Activated CD4-positive, alpha-beta T cell treated with anti-CD3 and anti-CD28 coated beads, Interleukin-2, amount 10 ng/mL, durations not matched to agents 24 days and 14 days (primary cell): ENCODE measurements at regions not wholly inside any gene's neighbourhood (a gene's known extent, or its start where the extent isn't known, plus 50 kb on each side); places are given as distances from the start of the nearest gene placed in this dataset.

Experiments
- DNase-seq: peaks from one replicate; pipeline ENCODE4 v3.0.0; 2022
- H3K27ac Mint-ChIP-seq: one replicate; pipeline ENCODE4 v1.8.0; 2022; ENCODE audit warnings: mild to moderate bottlenecking, mixed read lengths
- H3K27me3 Mint-ChIP-seq: one replicate; pipeline ENCODE4 v1.8.0; 2022; ENCODE audit warnings: mixed read lengths
- H3K36me3 Mint-ChIP-seq: one replicate; pipeline ENCODE4 v1.8.0; 2022; ENCODE audit warnings: low read depth, mild to moderate bottlenecking, mixed read lengths
- H3K4me1 Mint-ChIP-seq: one replicate; pipeline ENCODE4 v1.8.0; 2021; ENCODE audit warnings: mixed read lengths
- H3K4me3 Mint-ChIP-seq: one replicate; pipeline ENCODE4 v1.8.0; 2022; ENCODE audit warnings: mild to moderate bottlenecking, moderate library complexity, mixed read lengths
- H3K9me3 Mint-ChIP-seq: one replicate; pipeline ENCODE4 v1.8.0; 2021; ENCODE audit warnings: mixed read lengths
- intact Hi-C: fragments of 100-400 bp; cut with micrococcal nuclease; formaldehyde crosslinking; loops from one replicate; pipeline ENCODE4 v1.15.1; 2023

- intact Hi-C loops = loop anchor here (2.0 kb wide), 1 partner anchor 224 kb away; no protein-coding TSS in a partner anchor
- H3K27ac Mint-ChIP-seq = no peak overlapping the region
- H3K4me3 Mint-ChIP-seq = no peak overlapping the region
- peak; percentile 57 for DNase-seq
- no peaks in the 10 kb centered on the region for H3K4me1 Mint-ChIP-seq
- no peaks in the 10 kb centered on the region for H3K27me3 Mint-ChIP-seq
- H3K9me3 Mint-ChIP-seq = no peaks in the 10 kb centered on the region
- no peaks in the 10 kb centered on the region for H3K36me3 Mint-ChIP-seq
Measured at GRCh38 chr4:85370400-85371032, 104.4 kb upstream of the ARHGAP24 start.

GRCh38 chr4:85372966-85373365 is 102.0 kb upstream of the ARHGAP24 start:
- DNase-seq = no peak
- intact Hi-C loops = no loop called here
- H3K27ac Mint-ChIP-seq = no peak overlapping the region
- H3K4me3 Mint-ChIP-seq = no peak overlapping the region
- H3K27me3 Mint-ChIP-seq = no peaks in the 10 kb centered on the region
- H3K9me3 Mint-ChIP-seq = no peaks in the 10 kb centered on the region
- H3K4me1 Mint-ChIP-seq = no peaks in the 10 kb centered on the region
- H3K36me3 Mint-ChIP-seq = no peaks in the 10 kb centered on the region

- Mint-ChIP-seq H3K36me3 (no peaks in the 10 kb centered on the region), H3K9me3 (no peaks in the 10 kb centered on the region), H3K4me3 (no peak overlapping the region), H3K4me1 (no peaks in the 10 kb centered on the region), H3K27ac (no peak overlapping the region), H3K27me3 (no peaks in the 10 kb centered on the region)
- intact Hi-C loops = no loop called here
- DNase-seq = no peak
Measured at GRCh38 chr4:85376285-85376684, 98.7 kb upstream of the ARHGAP24 start.

GRCh38 chr4:85381968-85382367 is 93.0 kb upstream of the ARHGAP24 start:
- Mint-ChIP-seq H3K4me1 (no peaks in the 10 kb centered on the region), H3K27ac (no peak overlapping the region), H3K9me3 (no peaks in the 10 kb centered on the region), H3K36me3 (no peaks in the 10 kb centered on the region), H3K4me3 (no peak overlapping the region), H3K27me3 (no peaks in the 10 kb centered on the region)
- no peak for DNase-seq
- intact Hi-C loops = no loop called here

GRCh38 chr4:85391071-85391470 is 83.9 kb upstream of the ARHGAP24 start:
- no peaks in the 10 kb centered on the region for H3K9me3 Mint-ChIP-seq
- no peak overlapping the region for H3K4me3 Mint-ChIP-seq
- H3K27ac Mint-ChIP-seq = no peak overlapping the region
- no peaks in the 10 kb centered on the region for H3K36me3 Mint-ChIP-seq
- intact Hi-C loops = no loop called here
- no peaks in the 10 kb centered on the region for H3K27me3 Mint-ChIP-seq
- no peak for DNase-seq
- H3K4me1 Mint-ChIP-seq = no peaks in the 10 kb centered on the region

GRCh38 chr4:85391589-85392410 is 83.2 kb upstream of the ARHGAP24 start:
- DNase-seq = no peak
- intact Hi-C loops = no loop called here
- H3K27me3 Mint-ChIP-seq = no peaks in the 10 kb centered on the region
- H3K27ac Mint-ChIP-seq = no peak overlapping the region
- no peak overlapping the region for H3K4me3 Mint-ChIP-seq
- H3K4me1 Mint-ChIP-seq = no peaks in the 10 kb centered on the region
- no peaks in the 10 kb centered on the region for H3K36me3 Mint-ChIP-seq
- H3K9me3 Mint-ChIP-seq = no peaks in the 10 kb centered on the region

- no peak for DNase-seq
- H3K36me3 Mint-ChIP-seq = no peaks in the 10 kb centered on the region
- intact Hi-C loops = no loop called here
- no peak overlapping the region for H3K4me3 Mint-ChIP-seq
- H3K4me1 Mint-ChIP-seq = no peaks in the 10 kb centered on the region
- H3K27me3 Mint-ChIP-seq = no peaks in the 10 kb centered on the region
- no peaks in the 10 kb centered on the region for H3K9me3 Mint-ChIP-seq
- H3K27ac Mint-ChIP-seq = no peak overlapping the region
Measured at GRCh38 chr4:85393201-85393600, 81.7 kb upstream of the ARHGAP24 start.

- Mint-ChIP-seq H3K4me3 (no peak overlapping the region), H3K36me3 (no peaks in the 10 kb centered on the region), H3K4me1 (no peaks in the 10 kb centered on the region), H3K9me3 (no peaks in the 10 kb centered on the region), H3K27ac (no peak overlapping the region), H3K27me3 (no peaks in the 10 kb centered on the region)
- intact Hi-C loops = no loop called here
- DNase-seq = no peak
Measured at GRCh38 chr4:85398276-85398675, 76.7 kb upstream of the ARHGAP24 start.

- H3K36me3 Mint-ChIP-seq = no peaks in the 10 kb centered on the region
Measured at GRCh38 chr4:85399270-85399669, 75.7 kb upstream of the ARHGAP24 start.

GRCh38 chr4:85402371-85402770 is 72.6 kb upstream of the ARHGAP24 start:
- H3K27ac Mint-ChIP-seq = no peak overlapping the region
- no peaks in the 10 kb centered on the region for H3K4me1 Mint-ChIP-seq
- H3K36me3 Mint-ChIP-seq = no peaks in the 10 kb centered on the region
- intact Hi-C loops = no loop called here
- H3K27me3 Mint-ChIP-seq = no peaks in the 10 kb centered on the region
- no peak for DNase-seq
- no peak overlapping the region for H3K4me3 Mint-ChIP-seq
- no peaks in the 10 kb centered on the region for H3K9me3 Mint-ChIP-seq

More at GRCh38 chr4:85399270-85399669, 75.7 kb upstream of the ARHGAP24 start:
- no peak for DNase-seq
- H3K27me3 Mint-ChIP-seq = no peaks in the 10 kb centered on the region
- intact Hi-C loops = no loop called here
- H3K27ac Mint-ChIP-seq = no peak overlapping the region
- H3K4me1 Mint-ChIP-seq = no peaks in the 10 kb centered on the region
- no peak overlapping the region for H3K4me3 Mint-ChIP-seq
- no peaks in the 10 kb centered on the region for H3K9me3 Mint-ChIP-seq

GRCh38 chr4:85406185-85406584 is 68.8 kb upstream of the ARHGAP24 start:
- intact Hi-C loops = no loop called here
- no peak overlapping the region for H3K4me3 Mint-ChIP-seq
- H3K9me3 Mint-ChIP-seq = no peaks in the 10 kb centered on the region
- no peaks in the 10 kb centered on the region for H3K36me3 Mint-ChIP-seq
- H3K4me1 Mint-ChIP-seq = no peaks in the 10 kb centered on the region
- no peak overlapping the region for H3K27ac Mint-ChIP-seq
- no peaks in the 10 kb centered on the region for H3K27me3 Mint-ChIP-seq
- DNase-seq = no peak

GRCh38 chr4:85407546-85407945 is 67.4 kb upstream of the ARHGAP24 start:
- Mint-ChIP-seq H3K4me1 (no peaks in the 10 kb centered on the region), H3K36me3 (no peaks in the 10 kb centered on the region), H3K27ac (no peak overlapping the region), H3K9me3 (no peaks in the 10 kb centered on the region), H3K27me3 (no peaks in the 10 kb centered on the region), H3K4me3 (no peak overlapping the region)
- intact Hi-C loops = no loop called here
- DNase-seq = no peak

GRCh38 chr4:85408301-85408700 is 66.6 kb upstream of the ARHGAP24 start:
- no peak overlapping the region for H3K27ac Mint-ChIP-seq
- H3K9me3 Mint-ChIP-seq = no peaks in the 10 kb centered on the region
- intact Hi-C loops = no loop called here
- H3K4me3 Mint-ChIP-seq = no peak overlapping the region
- no peaks in the 10 kb centered on the region for H3K36me3 Mint-ChIP-seq
- no peaks in the 10 kb centered on the region for H3K27me3 Mint-ChIP-seq
- H3K4me1 Mint-ChIP-seq = no peaks in the 10 kb centered on the region
- no peak for DNase-seq

- intact Hi-C loops = no loop called here
- no peak for DNase-seq
- Mint-ChIP-seq H3K27me3 (no peaks in the 10 kb centered on the region), H3K9me3 (no peaks in the 10 kb centered on the region), H3K27ac (no peak overlapping the region), H3K4me1 (no peaks in the 10 kb centered on the region), H3K4me3 (no peak overlapping the region), H3K36me3 (no peaks in the 10 kb centered on the region)
Measured at GRCh38 chr4:85409251-85409650, 65.7 kb upstream of the ARHGAP24 start.
